Thyroid gland (tissue), 4 donors: ENCODE measurements at regions not wholly inside any gene's neighbourhood (a gene's known extent, or its start where the extent isn't known, plus 50 kb on each side); places are given as distances from the start of the nearest gene placed in this dataset.

Source experiments
- CTCF ChIP-seq, 6 experiments: fragments of 200-600 bp in 3 of 6; fragments of 450-650 bp in 3 of 6; sonication (generic) in 3 of 6; IDR thresholded peaks; one replicate each; pipeline ENCODE4 v1.5.1; 2016 to 2019; ENCODE audit warnings: antibody characterized with exemption in 6 of 6, mild to moderate bottlenecking in 2 of 6, inconsistent platforms in 1 of 6, moderate library complexity in 1 of 6
- POLR2A ChIP-seq, 2 donors: fragments of 450-650 bp; IDR thresholded peaks; one replicate each; pipeline ENCODE4 v1.6.1; 2017; ENCODE audit warnings: antibody characterized with exemption in 2 of 2, mild to moderate bottlenecking in 2 of 2, moderate library complexity in 1 of 2

GRCh38 chr6:30821862-30822784 lies 62.2 kb upstream of the DDR1 start:
- peak in 4 of 6 experiments; percentile 14 to 68 (median 54) for TF ChIP-seq CTCF (IDR thresholded peaks at IDR 0.05)
- TF ChIP-seq POLR2A (IDR thresholded peaks at IDR 0.05), result no peak
